ENCODE measurements at regions not wholly inside any gene's neighbourhood (a gene's known extent, or its start where the extent isn't known, plus 50 kb on each side); places are given as distances from the start of the nearest gene placed in this dataset.

- H3K27me3 ChIP-seq (replicated peaks in 1 of 4; ENCODE audit: control insufficient read depth in 3 of 4, extremely low read depth in 1 of 4, insufficient read depth in 3 of 4, low read length in 3 of 4): no peaks in the 10 kb centered on the region
- H3K9me3 ChIP-seq (ENCODE audit: insufficient read depth in 2 of 2, low read depth in 1 of 2, low read length in 1 of 2): no peaks in the 10 kb centered on the region
- no peak overlapping the region for H3K9ac ChIP-seq (replicated peaks in 1 of 4; ENCODE audit: extremely low read depth in 1 of 4, low read depth in 3 of 4, low read length in 3 of 4)
- WGBS, 2 experiments (ENCODE audit: extremely low coverage in 1 of 2, insufficient coverage in 1 of 2, insufficient read length in 1 of 2, insufficient replicate concordance in 2 of 2, low coverage in 1 of 2, low lambda C conversion rate in 2 of 2, missing lambda C conversion rate in 1 of 2): 95% methylated on average over 5 of the region's 5 CpGs; no CpG with 5 or more reads in 1 of the 2 experiments
- no peaks in the 10 kb centered on the region for H3K79me1 ChIP-seq (ENCODE audit: low read depth, low read length)
- H2BK20ac ChIP-seq (ENCODE audit: low read length): no peak overlapping the region
- no peaks in the 10 kb centered on the region for H4K20me1 ChIP-seq (replicated peaks in 1 of 2; ENCODE audit: control insufficient read depth in 1 of 2, insufficient read depth in 2 of 2, low read length in 2 of 2)
- H3K23me2 ChIP-seq (ENCODE audit: low read depth, low read length): no peaks in the 10 kb centered on the region
- H2BK15ac ChIP-seq (ENCODE audit: low read length): no peak overlapping the region
- no peak overlapping the region for H3K4me3 ChIP-seq (ENCODE audit: extremely low read depth in 1 of 4, insufficient read depth in 2 of 4, low read depth in 3 of 4, low read length in 4 of 4)
- no peak for FAIRE-seq
- H2BK5ac ChIP-seq (ENCODE audit: low read depth, low read length): no peak overlapping the region
- no peak overlapping the region for H2AK5ac ChIP-seq (ENCODE audit: low read depth, low read length)
- DNase-seq (ENCODE audit: low read depth in 1 of 2, low spot score in 2 of 2): no peak
- no peak overlapping the region for H3K27ac ChIP-seq (ENCODE audit: low read depth, low read length)
- no peak for TF ChIP-seq MAFK (IDR thresholded peaks at IDR 0.05; ENCODE audit: low read depth, low read length)
- TF ChIP-seq BRCA1 (IDR thresholded peaks at IDR 0.05; ENCODE audit: low read depth, low read length): no peak
- TF ChIP-seq PHF8 (conservative IDR thresholded peaks at IDR 0.05; ENCODE audit: low read depth, low read length): no peak
- no peak for TF ChIP-seq TAF1 (IDR thresholded peaks at IDR 0.05; ENCODE audit: low read depth, low read length)
- no peak for TF ChIP-seq YY1 (IDR thresholded peaks at IDR 0.05; ENCODE audit: low read depth, low read length)
- no peak for TF ChIP-seq SUZ12 (IDR thresholded peaks at IDR 0.05; ENCODE audit: low read length)
- TF ChIP-seq HDAC6 (IDR thresholded peaks at IDR 0.05; ENCODE audit: low read depth, low read length): no peak
- no peak for TF ChIP-seq BCL11A (IDR thresholded peaks at IDR 0.05; ENCODE audit: low read depth in 2 of 2, low read length in 2 of 2)
- no peak for TF ChIP-seq CTBP2 (IDR thresholded peaks at IDR 0.05; ENCODE audit: borderline replicate concordance, insufficient read depth, insufficient read length, low read length)
- no peak for TF ChIP-seq MAX (IDR thresholded peaks at IDR 0.05)
- no peak for TF ChIP-seq NRF1 (IDR thresholded peaks at IDR 0.05; ENCODE audit: low read depth, low read length)
- no peak overlapping the region for H2BK12ac ChIP-seq (ENCODE audit: low read depth, low read length)
- no peaks in the 10 kb centered on the region for H3K4me1 ChIP-seq (replicated peaks in 1 of 4; ENCODE audit: control insufficient read depth in 3 of 4, insufficient read depth in 4 of 4, low read length in 3 of 4)
- H4K8ac ChIP-seq (ENCODE audit: extremely low read depth, insufficient read depth, low read length): no peak overlapping the region
- CTCF ChIA-PET (ENCODE audit: partially characterized antibody): no interaction called here
- no peak overlapping the region for H3K18ac ChIP-seq (ENCODE audit: extremely low read depth, low read length)
- no peak overlapping the region for H2BK120ac ChIP-seq (replicated peaks; ENCODE audit: low read depth, low read length)
- no peak overlapping the region for H4K91ac ChIP-seq (replicated peaks; ENCODE audit: insufficient read length, low read length)
- no peak overlapping the region for H3K4ac ChIP-seq (replicated peaks; ENCODE audit: insufficient read length, low read depth, low read length)
- no peak overlapping the region for H3K56ac ChIP-seq (replicated peaks; ENCODE audit: insufficient read length, low read depth, low read length)
- no peak overlapping the region for H3K4me2 ChIP-seq (ENCODE audit: insufficient read depth in 1 of 2, low read depth in 2 of 2, low read length in 2 of 2)
- H3K79me2 ChIP-seq (ENCODE audit: control insufficient read depth in 1 of 2, insufficient read depth in 2 of 2, low read length in 2 of 2): no peaks in the 10 kb centered on the region
- no peak overlapping the region for H3K23ac ChIP-seq (ENCODE audit: insufficient read length)
- no peaks in the 10 kb centered on the region for H3K36me3 ChIP-seq (ENCODE audit: control insufficient read depth in 2 of 4, insufficient read depth in 4 of 4, low read length in 3 of 4)
- H2AFZ ChIP-seq (ENCODE audit: low read length): no peak overlapping the region
- H4K5ac ChIP-seq (ENCODE audit: insufficient read length, low read depth, low read length): no peak overlapping the region
- H3K14ac ChIP-seq (ENCODE audit: insufficient read length): no peak overlapping the region
- POLR2A ChIA-PET (ENCODE audit: partially characterized antibody): no interaction called here
Observed at GRCh38 chr14:46139649-46140048, 511.9 kb downstream of the RPL10L start.

All from H1 (cell line).